NB4 (cell line): ENCODE measurements at regions not wholly inside any gene's neighbourhood (a gene's known extent, or its start where the extent isn't known, plus 50 kb on each side); places are given as distances from the start of the nearest gene placed in this dataset.

Experiments
- CTCF ChIP-seq: IDR thresholded peaks from one replicate; pipeline ENCODE4 v1.5.1; 2012; ENCODE audit warnings: low read depth, low read length
- MAX ChIP-seq: IDR thresholded peaks from 2 replicates; pipeline ENCODE4 v1.6.1; 2011; ENCODE audit warnings: low read depth, low read length
- POLR2A ChIP-seq: IDR thresholded peaks from 2 replicates; pipeline ENCODE4 v1.6.1; 2011; ENCODE audit warnings: mild to moderate bottlenecking; ENCODE audit not compliant: insufficient read length; ENCODE audit errors: extremely low read depth

GRCh38 chr2:81195774-81196382 lies 891.3 kb upstream of the LRRTM1 start:
- TF ChIP-seq POLR2A (no peak), CTCF (no peak), MAX (no peak)
